GM21529 (cell line): ENCODE measurements at regions not wholly inside any gene's neighbourhood (a gene's known extent, or its start where the extent isn't known, plus 50 kb on each side); places are given as distances from the start of the nearest gene placed in this dataset.
A peak's percentile ranks its signal among the peaks of the same experiment; 100 is the strongest.

ENCODE experiments used
- ATAC-seq: cut with Tn5 transposase; IDR thresholded peaks from one replicate; pipeline ENCODE4 v1.9.1; 2021; ENCODE audit not compliant: unreplicated experiment

DNA sequence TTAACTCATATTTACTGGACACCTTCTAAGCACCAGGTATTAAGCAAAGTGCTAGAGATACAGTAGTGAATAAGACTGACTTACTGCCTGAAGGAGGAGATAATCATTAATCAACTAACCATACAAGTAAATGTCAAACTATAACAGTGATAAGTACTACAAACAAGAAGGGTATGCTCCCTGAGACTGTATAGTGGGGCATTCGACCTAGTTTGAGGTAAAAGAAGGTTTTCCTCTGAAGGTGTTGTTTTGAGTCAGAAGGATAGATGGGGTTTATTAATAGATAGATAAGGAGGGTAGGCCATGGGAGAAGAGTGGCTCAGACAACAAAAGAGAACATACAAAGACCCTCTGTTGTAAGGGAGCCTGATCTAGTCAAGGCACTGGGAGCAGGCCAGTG is 105.4 kb downstream of the DDIT4L start:
- ATAC-seq: no peak

- ATAC-seq: peak; percentile 47
Observed at GRCh38 chr4:100083289-100083688, 107.0 kb downstream of the DDIT4L start.

DNA sequence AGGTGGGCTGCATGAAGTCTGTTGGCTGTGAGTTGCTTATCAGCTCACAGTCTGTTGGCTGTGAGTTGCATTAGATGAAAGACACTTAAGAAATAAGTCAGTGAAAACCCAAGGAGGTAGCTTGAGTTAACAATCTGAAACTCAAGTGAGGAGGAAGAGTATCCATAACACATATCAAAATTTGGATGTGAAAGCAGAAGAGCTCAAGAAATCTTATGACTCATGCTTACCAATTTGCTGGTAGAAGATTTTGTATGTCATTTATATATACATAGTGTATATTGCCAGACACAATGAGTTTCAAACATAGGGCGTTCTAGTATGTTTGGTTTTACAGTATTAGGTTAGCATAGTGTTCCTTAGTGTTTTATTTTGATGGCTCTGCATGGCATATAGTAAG is 107.4 kb downstream of the DDIT4L start:
- ATAC-seq: peak; percentile 61

GRCh38 chr4:100081491-100081890 is 108.8 kb downstream of the DDIT4L start:
- ATAC-seq: no peak

- no peak for ATAC-seq
Observed at GRCh38 chr4:100079264-100079663, 111.0 kb downstream of the DDIT4L start.

GRCh38 chr4:100076753-100077152 is 113.5 kb downstream of the DDIT4L start:
- ATAC-seq: no peak

- ATAC-seq: no peak
Observed at GRCh38 chr4:100075486-100076270, 114.6 kb downstream of the DDIT4L start.

GRCh38 chr4:100075056-100075455 is 115.2 kb downstream of the DDIT4L start:
- ATAC-seq: no peak

- ATAC-seq: no peak
Observed at GRCh38 chr4:100071506-100071905, 118.8 kb downstream of the DDIT4L start.

GRCh38 chr4:100070868-100071267 is 119.4 kb downstream of the DDIT4L start:
- no peak for ATAC-seq

GRCh38 chr4:100069207-100069606 is 119.1 kb upstream of the H2AZ1 start:
- no peak for ATAC-seq

DNA sequence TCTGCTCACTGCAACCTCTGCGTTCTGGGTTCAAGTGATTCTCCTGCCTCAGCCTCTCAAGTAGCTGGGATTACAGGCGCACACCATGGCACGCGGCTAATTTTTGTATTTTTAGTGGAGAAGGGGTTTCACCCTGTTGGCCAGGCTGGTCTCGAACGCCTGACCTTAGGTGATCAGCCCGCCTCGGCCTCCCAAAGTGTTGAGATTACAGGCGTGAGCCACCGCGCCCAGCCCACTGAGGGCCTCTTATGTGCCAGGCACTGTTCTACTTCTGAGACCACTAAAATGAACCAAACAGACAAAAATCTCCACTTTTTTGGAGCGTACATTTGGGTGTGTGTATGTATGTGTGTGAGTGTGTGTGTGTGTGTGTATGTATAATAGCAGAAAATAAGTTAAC is 117.2 kb upstream of the H2AZ1 start:
- ATAC-seq: no peak

DNA sequence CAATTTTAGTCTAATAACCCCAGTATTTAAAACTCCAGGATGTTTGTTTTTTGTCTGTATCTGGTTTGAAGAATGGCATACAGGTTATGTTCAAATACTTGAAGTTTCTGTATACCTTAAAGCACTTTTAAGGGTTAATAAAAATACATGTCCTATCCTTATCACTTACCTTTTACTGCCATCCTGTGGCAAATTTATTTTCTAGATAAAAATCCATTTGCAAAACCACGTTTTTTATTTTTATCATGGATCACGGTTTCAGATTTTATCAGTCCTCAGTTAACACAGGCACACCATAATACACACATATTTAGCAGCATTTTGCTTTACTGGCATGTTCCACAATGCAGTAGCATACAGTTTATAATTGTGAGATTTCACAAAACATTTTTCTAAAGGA is 113.3 kb upstream of the H2AZ1 start:
- no peak for ATAC-seq

- no peak for ATAC-seq
Observed at GRCh38 chr4:100062921-100063320, 112.8 kb upstream of the H2AZ1 start.

DNA sequence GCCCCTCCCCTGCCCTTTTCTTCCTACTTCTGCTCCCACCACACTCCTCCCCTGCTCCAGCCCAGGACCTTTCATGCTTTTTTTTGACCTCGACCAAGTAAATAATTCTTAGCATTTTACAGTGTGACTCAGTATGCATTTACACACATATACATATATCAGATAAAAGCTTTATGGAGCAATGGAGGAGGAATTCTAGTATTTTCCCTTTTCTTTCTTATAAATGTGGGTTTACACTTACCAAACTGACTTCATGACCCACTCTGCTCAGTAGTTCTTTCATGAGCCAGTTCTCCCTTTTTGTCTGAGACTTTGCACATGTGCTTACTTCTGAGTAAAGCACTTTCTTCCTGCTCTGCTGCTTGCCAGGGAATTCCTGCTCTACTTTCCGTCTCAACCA is 111.8 kb upstream of the H2AZ1 start:
- no peak for ATAC-seq

- peak; percentile 93 for ATAC-seq
Observed at GRCh38 chr4:100060765-100061416, 110.8 kb upstream of the H2AZ1 start.

GRCh38 chr4:100059467-100059866 is 109.4 kb upstream of the H2AZ1 start:
- ATAC-seq: no peak

GRCh38 chr4:100056701-100057100 is 106.6 kb upstream of the H2AZ1 start:
- no peak for ATAC-seq

DNA sequence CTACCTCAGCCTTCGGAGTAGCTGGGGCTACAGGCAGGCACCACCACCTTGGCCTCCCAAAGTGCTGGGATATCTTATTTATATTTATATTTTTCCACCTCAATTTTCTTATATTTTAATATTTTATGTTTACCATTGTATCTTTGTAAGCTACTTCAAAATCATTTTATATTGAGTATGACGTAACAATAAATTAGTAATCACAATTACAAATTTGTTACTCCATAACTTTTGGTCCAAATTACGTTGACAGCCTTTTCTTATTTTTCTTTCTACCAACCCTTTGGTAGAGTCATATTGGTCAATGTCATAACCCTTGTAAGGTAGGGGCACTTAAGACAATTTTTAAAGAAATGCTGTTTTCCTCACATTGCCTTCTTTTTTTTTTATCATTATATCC is 104.0 kb upstream of the H2AZ1 start:
- ATAC-seq: no peak

DNA sequence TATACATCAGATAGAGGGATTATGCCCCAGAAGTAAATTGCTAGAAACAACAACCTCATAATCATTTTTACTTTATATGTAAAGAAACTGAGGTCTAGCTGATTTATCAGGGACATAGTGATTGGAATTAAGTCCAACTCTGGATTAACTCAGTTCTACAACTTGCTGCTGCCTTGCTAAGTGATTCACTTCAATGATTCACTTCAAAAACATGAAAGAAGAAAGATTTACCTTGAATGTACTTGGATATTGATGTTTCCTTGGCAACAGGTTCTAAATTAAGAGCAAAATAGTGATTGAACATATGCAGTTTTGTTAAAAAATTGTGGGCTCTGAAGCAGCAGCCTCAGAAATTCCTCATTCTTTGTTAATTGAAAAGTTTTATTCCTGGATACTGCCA is 99.8 kb upstream of the H2AZ1 start:
- no peak for ATAC-seq

DNA sequence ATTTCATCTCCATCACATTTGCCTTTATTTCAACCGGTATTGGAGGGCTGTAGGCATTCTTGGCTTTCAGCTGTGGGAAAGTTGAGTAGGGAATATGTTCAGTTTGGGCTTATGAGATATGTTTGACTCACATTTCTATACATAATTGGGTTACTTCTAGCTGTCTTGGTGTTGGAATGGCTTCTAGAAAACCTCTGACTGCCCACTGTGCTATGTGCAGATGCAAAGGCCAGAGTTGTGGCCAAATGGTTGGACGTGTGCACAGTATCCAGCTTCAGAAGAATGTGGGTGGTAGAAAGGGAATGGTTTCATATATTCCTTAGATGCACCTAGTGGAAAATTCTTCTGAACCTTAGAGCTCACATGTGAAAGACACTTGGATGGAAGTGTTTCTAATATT is 92.6 kb upstream of the H2AZ1 start:
- ATAC-seq: no peak

GRCh38 chr4:100042235-100042634 is 92.2 kb upstream of the H2AZ1 start:
- no peak for ATAC-seq

- no peak for ATAC-seq
Observed at GRCh38 chr4:100041646-100042045, 91.6 kb upstream of the H2AZ1 start.
